ENCODE measurements at regions not wholly inside any gene's neighbourhood (a gene's known extent, or its start where the extent isn't known, plus 50 kb on each side); places are given as distances from the start of the nearest gene placed in this dataset.

DNA sequence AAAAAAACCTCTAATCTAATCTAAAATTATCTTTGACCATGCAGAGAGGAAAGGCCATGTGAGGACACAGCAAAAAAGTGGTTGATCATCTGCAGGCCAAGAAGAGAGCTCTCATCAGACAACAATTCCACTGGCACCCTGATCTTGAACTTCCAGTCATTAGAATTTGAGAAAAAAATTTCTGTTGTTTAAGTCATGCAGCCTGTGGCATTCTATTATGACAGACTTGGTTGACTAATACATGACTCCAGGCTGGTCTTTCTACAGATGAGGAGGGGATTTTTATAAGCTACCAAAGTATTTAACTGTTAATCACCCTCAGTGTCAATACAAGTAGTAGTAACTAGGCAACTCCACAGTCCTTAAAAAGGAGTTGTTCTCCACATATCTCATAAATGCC lies 358.5 kb upstream of the RGMB start:
- TF ChIP-seq POLR2AphosphoS5 (IDR thresholded peaks at IDR 0.05; ENCODE audit: low read depth) (no peak), SPI1 (IDR thresholded peaks at IDR 0.05; ENCODE audit: borderline replicate concordance, low read depth) (no peak)
- TF ChIP-seq, protein P1, sequence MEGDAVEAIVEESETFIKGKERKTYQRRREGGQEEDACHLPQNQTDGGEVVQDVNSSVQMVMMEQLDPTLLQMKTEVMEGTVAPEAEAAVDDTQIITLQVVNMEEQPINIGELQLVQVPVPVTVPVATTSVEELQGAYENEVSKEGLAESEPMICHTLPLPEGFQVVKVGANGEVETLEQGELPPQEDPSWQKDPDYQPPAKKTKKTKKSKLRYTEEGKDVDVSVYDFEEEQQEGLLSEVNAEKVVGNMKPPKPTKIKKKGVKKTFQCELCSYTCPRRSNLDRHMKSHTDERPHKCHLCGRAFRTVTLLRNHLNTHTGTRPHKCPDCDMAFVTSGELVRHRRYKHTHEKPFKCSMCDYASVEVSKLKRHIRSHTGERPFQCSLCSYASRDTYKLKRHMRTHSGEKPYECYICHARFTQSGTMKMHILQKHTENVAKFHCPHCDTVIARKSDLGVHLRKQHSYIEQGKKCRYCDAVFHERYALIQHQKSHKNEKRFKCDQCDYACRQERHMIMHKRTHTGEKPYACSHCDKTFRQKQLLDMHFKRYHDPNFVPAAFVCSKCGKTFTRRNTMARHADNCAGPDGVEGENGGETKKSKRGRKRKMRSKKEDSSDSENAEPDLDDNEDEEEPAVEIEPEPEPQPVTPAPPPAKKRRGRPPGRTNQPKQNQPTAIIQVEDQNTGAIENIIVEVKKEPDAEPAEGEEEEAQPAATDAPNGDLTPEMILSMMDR (IDR thresholded peaks at IDR 0.05; ENCODE audit: insufficient read depth, low read length): no peak
- TF ChIP-seq, protein P2, sequence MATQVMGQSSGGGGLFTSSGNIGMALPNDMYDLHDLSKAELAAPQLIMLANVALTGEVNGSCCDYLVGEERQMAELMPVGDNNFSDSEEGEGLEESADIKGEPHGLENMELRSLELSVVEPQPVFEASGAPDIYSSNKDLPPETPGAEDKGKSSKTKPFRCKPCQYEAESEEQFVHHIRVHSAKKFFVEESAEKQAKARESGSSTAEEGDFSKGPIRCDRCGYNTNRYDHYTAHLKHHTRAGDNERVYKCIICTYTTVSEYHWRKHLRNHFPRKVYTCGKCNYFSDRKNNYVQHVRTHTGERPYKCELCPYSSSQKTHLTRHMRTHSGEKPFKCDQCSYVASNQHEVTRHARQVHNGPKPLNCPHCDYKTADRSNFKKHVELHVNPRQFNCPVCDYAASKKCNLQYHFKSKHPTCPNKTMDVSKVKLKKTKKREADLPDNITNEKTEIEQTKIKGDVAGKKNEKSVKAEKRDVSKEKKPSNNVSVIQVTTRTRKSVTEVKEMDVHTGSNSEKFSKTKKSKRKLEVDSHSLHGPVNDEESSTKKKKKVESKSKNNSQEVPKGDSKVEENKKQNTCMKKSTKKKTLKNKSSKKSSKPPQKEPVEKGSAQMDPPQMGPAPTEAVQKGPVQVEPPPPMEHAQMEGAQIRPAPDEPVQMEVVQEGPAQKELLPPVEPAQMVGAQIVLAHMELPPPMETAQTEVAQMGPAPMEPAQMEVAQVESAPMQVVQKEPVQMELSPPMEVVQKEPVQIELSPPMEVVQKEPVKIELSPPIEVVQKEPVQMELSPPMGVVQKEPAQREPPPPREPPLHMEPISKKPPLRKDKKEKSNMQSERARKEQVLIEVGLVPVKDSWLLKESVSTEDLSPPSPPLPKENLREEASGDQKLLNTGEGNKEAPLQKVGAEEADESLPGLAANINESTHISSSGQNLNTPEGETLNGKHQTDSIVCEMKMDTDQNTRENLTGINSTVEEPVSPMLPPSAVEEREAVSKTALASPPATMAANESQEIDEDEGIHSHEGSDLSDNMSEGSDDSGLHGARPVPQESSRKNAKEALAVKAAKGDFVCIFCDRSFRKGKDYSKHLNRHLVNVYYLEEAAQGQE (IDR thresholded peaks at IDR 0.05; ENCODE audit: insufficient replicate concordance, low read depth): no peak
